ENCODE measurements at regions not wholly inside any gene's neighbourhood (a gene's known extent, or its start where the extent isn't known, plus 50 kb on each side); places are given as distances from the start of the nearest gene placed in this dataset.
"Not testable (repeated sequence)": the region's sequence is repeated elsewhere in the genome, so short reads cannot be mapped to it uniquely, and the experiment has no call there.

GRCh38 chr2:8505311-8505920 is 176.4 kb upstream of the ID2 start:
- Histone ChIP-seq H3K4me1 (ENCODE audit: control insufficient read depth, insufficient read depth, low read length, poor library complexity, severe bottlenecking) (no peaks in the 10 kb centered on the region), H3K9me3 (ENCODE audit: control insufficient read depth, low read length) (peaks cover 9% of the 10 kb centered on the region), H3K4me3 (ENCODE audit: extremely low read depth, insufficient read depth, low read length, poor library complexity, severe bottlenecking) (no peak overlapping the region), H3K36me3 (ENCODE audit: control insufficient read depth, insufficient read depth, low read length) (no peaks in the 10 kb centered on the region), H3K27ac (ENCODE audit: low read depth, low read length, severe bottlenecking) (no peak overlapping the region)
- WGBS, 2 experiments (ENCODE audit: insufficient coverage in 2 of 2) = 77 to 80% methylated on average over 5 to 6 of the region's 10 CpGs

- Histone ChIP-seq H3K27ac (ENCODE audit: low read depth, low read length, severe bottlenecking) (no peak overlapping the region), H3K4me1 (ENCODE audit: control insufficient read depth, insufficient read depth, low read length, poor library complexity, severe bottlenecking) (no peaks in the 10 kb centered on the region), H3K9me3 (ENCODE audit: control insufficient read depth, low read length) (peaks cover 9% of the 10 kb centered on the region), H3K36me3 (ENCODE audit: control insufficient read depth, insufficient read depth, low read length) (no peaks in the 10 kb centered on the region), H3K4me3 (ENCODE audit: extremely low read depth, insufficient read depth, low read length, poor library complexity, severe bottlenecking) (no peak overlapping the region)
- whole genome bisulfite sequencing, 2 experiments (ENCODE audit: insufficient coverage in 2 of 2) = 95 to 99% methylated on average over 4 to 7 of the region's 7 CpGs
Observed at GRCh38 chr2:8506746-8507145, 175.1 kb upstream of the ID2 start.

GRCh38 chr2:8508766-8509165 is 173.1 kb upstream of the ID2 start:
- 80 to 94% methylated on average over 2 to 3 of the region's 5 CpGs for WGBS, 2 experiments (ENCODE audit: insufficient coverage in 2 of 2)
- Histone ChIP-seq H3K36me3 (ENCODE audit: control insufficient read depth, insufficient read depth, low read length) (no peaks in the 10 kb centered on the region), H3K27ac (ENCODE audit: low read depth, low read length, severe bottlenecking) (no peak overlapping the region), H3K9me3 (ENCODE audit: control insufficient read depth, low read length) (peaks cover 9% of the 10 kb centered on the region), H3K4me1 (ENCODE audit: control insufficient read depth, insufficient read depth, low read length, poor library complexity, severe bottlenecking) (no peaks in the 10 kb centered on the region), H3K4me3 (ENCODE audit: extremely low read depth, insufficient read depth, low read length, poor library complexity, severe bottlenecking) (no peak overlapping the region)

- no peak overlapping the region for H3K27ac ChIP-seq (ENCODE audit: low read depth, low read length, severe bottlenecking)
- no peaks in the 10 kb centered on the region for H3K4me1 ChIP-seq (ENCODE audit: control insufficient read depth, insufficient read depth, low read length, poor library complexity, severe bottlenecking)
- H3K9me3 ChIP-seq (ENCODE audit: control insufficient read depth, low read length) = peaks cover 9% of the 10 kb centered on the region
- WGBS, 2 experiments (ENCODE audit: insufficient coverage in 2 of 2) = 71 to 100% methylated on average over 1 of the region's 2 CpGs
- no peaks in the 10 kb centered on the region for H3K36me3 ChIP-seq (ENCODE audit: control insufficient read depth, insufficient read depth, low read length)
- H3K4me3 ChIP-seq (ENCODE audit: extremely low read depth, insufficient read depth, low read length, poor library complexity, severe bottlenecking) = no peak overlapping the region
Observed at GRCh38 chr2:8509621-8510020, 172.2 kb upstream of the ID2 start.

GRCh38 chr2:8510055-8510454 is 171.8 kb upstream of the ID2 start:
- not testable (repeated sequence) for H3K9me3 ChIP-seq (ENCODE audit: control insufficient read depth, low read length); H3K4me1 ChIP-seq (ENCODE audit: control insufficient read depth, insufficient read depth, low read length, poor library complexity, severe bottlenecking); H3K27ac ChIP-seq (ENCODE audit: low read depth, low read length, severe bottlenecking); H3K36me3 ChIP-seq (ENCODE audit: control insufficient read depth, insufficient read depth, low read length); H3K4me3 ChIP-seq (ENCODE audit: extremely low read depth, insufficient read depth, low read length, poor library complexity, severe bottlenecking)
- 80% methylated on average over 3 of the region's 4 CpGs for WGBS, 2 experiments (ENCODE audit: insufficient coverage in 2 of 2)

GRCh38 chr2:8510519-8510918 is 171.3 kb upstream of the ID2 start:
- no peaks in the 10 kb centered on the region for H3K36me3 ChIP-seq (ENCODE audit: control insufficient read depth, insufficient read depth, low read length)
- H3K4me1 ChIP-seq (ENCODE audit: control insufficient read depth, insufficient read depth, low read length, poor library complexity, severe bottlenecking) = no peaks in the 10 kb centered on the region
- H3K4me3 ChIP-seq (ENCODE audit: extremely low read depth, insufficient read depth, low read length, poor library complexity, severe bottlenecking) = no peak overlapping the region
- H3K27ac ChIP-seq (ENCODE audit: low read depth, low read length, severe bottlenecking) = no peak overlapping the region
- 85 to 89% methylated on average over 3 of the region's 3 CpGs for WGBS, 2 experiments (ENCODE audit: insufficient coverage in 2 of 2)
- peaks cover 9% of the 10 kb centered on the region for H3K9me3 ChIP-seq (ENCODE audit: control insufficient read depth, low read length)

- H3K27ac ChIP-seq (ENCODE audit: low read depth, low read length, severe bottlenecking) = no peak overlapping the region
- no peaks in the 10 kb centered on the region for H3K36me3 ChIP-seq (ENCODE audit: control insufficient read depth, insufficient read depth, low read length)
- 100% methylated on average over 1 of the region's 1 CpG; no CpG with 5 or more reads in 1 of the 2 experiments for WGBS, 2 experiments (ENCODE audit: insufficient coverage in 2 of 2)
- peaks cover 9% of the 10 kb centered on the region for H3K9me3 ChIP-seq (ENCODE audit: control insufficient read depth, low read length)
- no peaks in the 10 kb centered on the region for H3K4me1 ChIP-seq (ENCODE audit: control insufficient read depth, insufficient read depth, low read length, poor library complexity, severe bottlenecking)
- no peak overlapping the region for H3K4me3 ChIP-seq (ENCODE audit: extremely low read depth, insufficient read depth, low read length, poor library complexity, severe bottlenecking)
Observed at GRCh38 chr2:8511868-8512612, 169.8 kb upstream of the ID2 start.

GRCh38 chr2:8513601-8514273 is 168.1 kb upstream of the ID2 start:
- Histone ChIP-seq H3K4me3 (ENCODE audit: extremely low read depth, insufficient read depth, low read length, poor library complexity, severe bottlenecking) (no peak overlapping the region), H3K4me1 (ENCODE audit: control insufficient read depth, insufficient read depth, low read length, poor library complexity, severe bottlenecking) (no peaks in the 10 kb centered on the region), H3K36me3 (ENCODE audit: control insufficient read depth, insufficient read depth, low read length) (no peaks in the 10 kb centered on the region), H3K9me3 (ENCODE audit: control insufficient read depth, low read length) (peaks cover 6% of the 10 kb centered on the region), H3K27ac (ENCODE audit: low read depth, low read length, severe bottlenecking) (no peak overlapping the region)
- WGBS, 2 experiments (ENCODE audit: insufficient coverage in 2 of 2) = 91 to 97% methylated on average over 7 to 14 of the region's 14 CpGs

- WGBS, 2 experiments (ENCODE audit: insufficient coverage in 2 of 2) = 92 to 96% methylated on average over 4 of the region's 4 CpGs
- no peaks in the 10 kb centered on the region for H3K4me1 ChIP-seq (ENCODE audit: control insufficient read depth, insufficient read depth, low read length, poor library complexity, severe bottlenecking)
- H3K27ac ChIP-seq (ENCODE audit: low read depth, low read length, severe bottlenecking) = no peak overlapping the region
- peaks cover 6% of the 10 kb centered on the region for H3K9me3 ChIP-seq (ENCODE audit: control insufficient read depth, low read length)
- H3K4me3 ChIP-seq (ENCODE audit: extremely low read depth, insufficient read depth, low read length, poor library complexity, severe bottlenecking) = no peak overlapping the region
- no peaks in the 10 kb centered on the region for H3K36me3 ChIP-seq (ENCODE audit: control insufficient read depth, insufficient read depth, low read length)
Observed at GRCh38 chr2:8514274-8514662, 167.6 kb upstream of the ID2 start.

- Histone ChIP-seq H3K4me3 (ENCODE audit: extremely low read depth, insufficient read depth, low read length, poor library complexity, severe bottlenecking) (no peak overlapping the region), H3K4me1 (ENCODE audit: control insufficient read depth, insufficient read depth, low read length, poor library complexity, severe bottlenecking) (no peaks in the 10 kb centered on the region), H3K27ac (ENCODE audit: low read depth, low read length, severe bottlenecking) (no peak overlapping the region), H3K36me3 (ENCODE audit: control insufficient read depth, insufficient read depth, low read length) (no peaks in the 10 kb centered on the region), H3K9me3 (ENCODE audit: control insufficient read depth, low read length) (no peaks in the 10 kb centered on the region)
- WGBS, 2 experiments (ENCODE audit: insufficient coverage in 2 of 2) = 92 to 94% methylated on average over 5 to 12 of the region's 14 CpGs
Observed at GRCh38 chr2:8514796-8515758, 166.8 kb upstream of the ID2 start.

All from mesodermal cell (in vitro differentiated cells).